SK-N-SH (cell line): ENCODE measurements at regions not wholly inside any gene's neighbourhood (a gene's known extent, or its start where the extent isn't known, plus 50 kb on each side); places are given as distances from the start of the nearest gene placed in this dataset.

Experiments used
- CTCF ChIA-PET: fragments of 300-600, 350-600 bp; formaldehyde crosslinking; extraction: SDS; loops from one replicate; lab custom pipeline; 2021; lab: Yijun Ruan, JAX
- POLR2A ChIA-PET: fragments of 350-600 bp; sonication (Branson Sonifier 250); formaldehyde crosslinking; extraction: SDS; loops from one replicate; lab custom pipeline; 2020; ENCODE audit warnings: antibody characterized with exemption, inconsistent platforms; lab: Yijun Ruan, JAX
- DNase-seq: peaks from one replicate; pipeline ENCODE4 v3.0.0; 2012
- H2AFZ ChIP-seq: fragments of 200-600 bp; sonication (generic); 2 replicates; pipeline ENCODE4 v1.8.1; 2016; ENCODE audit warnings: antibody characterized with exemption, mild to moderate bottlenecking, low read depth
- H3F3A ChIP-seq: fragments of 200-600 bp; sonication (generic); replicated peaks from 2 replicates; pipeline ENCODE3; 2016; ENCODE audit warnings: antibody characterized with exemption, mild to moderate bottlenecking; ENCODE audit not compliant: insufficient read depth
- H3K27ac ChIP-seq, 2 experiments: fragments of 200-500 bp in 1 of 2; fragments of 200-600 bp in 1 of 2; sonication (Bioruptor generic) in 1 of 2; sonication (generic), shearing (Covaris generic) in 1 of 2; 2 replicates each; pipeline versions ENCODE4 v1.5.1 to v1.6.1; 2014 to 2016; ENCODE audit warnings: low read depth in 2 of 2, inconsistent platforms in 1 of 2, low read length in 1 of 2, mild to moderate bottlenecking in 1 of 2, mixed read lengths in 1 of 2
- H3K27me3 ChIP-seq: fragments of 200-600 bp; sonication (generic), shearing (Covaris generic); 2 replicates; pipeline ENCODE4 v1.6.1; 2016; ENCODE audit warnings: mixed run types; ENCODE audit not compliant: insufficient read depth
- H3K36me3 ChIP-seq, 2 experiments: fragments of 200-500 bp in 1 of 2; fragments of 200-600 bp in 1 of 2; sonication (Bioruptor generic) in 1 of 2; sonication (generic) in 1 of 2; replicated peaks in 1 of 2; 2 replicates each; pipeline versions ENCODE3 to v1.5.1; 2014 to 2016; ENCODE audit warnings: low read length in 1 of 2, mild to moderate bottlenecking in 1 of 2; ENCODE audit not compliant: insufficient read depth in 2 of 2, control insufficient read depth in 1 of 2
- H3K4me1 ChIP-seq, 2 experiments: fragments of 200-500 bp in 1 of 2; fragments of 200-600 bp in 1 of 2; sonication (Bioruptor generic) in 1 of 2; sonication (generic), shearing (Covaris generic) in 1 of 2; 2 replicates each; pipeline versions ENCODE4 v1.5.1 to v1.6.1; 2014 to 2016; ENCODE audit warnings: low read depth in 1 of 2, low read length in 1 of 2, mixed run types in 1 of 2; ENCODE audit not compliant: insufficient read depth in 2 of 2, control insufficient read depth in 1 of 2
- H3K4me2 ChIP-seq: fragments of 200-600 bp; sonication (generic), shearing (Covaris generic); 2 replicates; pipeline ENCODE4 v1.6.1; 2017; ENCODE audit warnings: mixed run types
- H3K4me3 ChIP-seq, 2 experiments: fragments of 200-500 bp in 1 of 2; fragments of 200-600 bp in 1 of 2; sonication (Bioruptor generic) in 1 of 2; sonication (generic), shearing (Covaris generic) in 1 of 2; 2 replicates each; pipeline versions ENCODE4 v1.5.1 to v1.8.1; 2014 to 2016; ENCODE audit warnings: low read depth in 2 of 2, inconsistent platforms in 1 of 2, low read length in 1 of 2, mild to moderate bottlenecking in 1 of 2, mixed read lengths in 1 of 2, moderate library complexity in 1 of 2
- H3K79me2 ChIP-seq: fragments of 200-600 bp; sonication (generic); 2 replicates; pipeline ENCODE4 v1.8.1; 2017; ENCODE audit warnings: mild to moderate bottlenecking; ENCODE audit not compliant: insufficient read depth
- H3K9ac ChIP-seq: fragments of 200-600 bp; sonication (generic); 2 replicates; pipeline ENCODE4 v1.6.1; 2017; ENCODE audit warnings: mixed run types
- H3K9me2 ChIP-seq: fragments of 200-600 bp; sonication (generic); 2 replicates; pipeline ENCODE4 v1.6.1; 2017; ENCODE audit warnings: mixed run types
- H3K9me3 ChIP-seq: fragments of 200-600 bp; sonication (generic); 2 replicates; pipeline ENCODE4 v1.6.1; 2017; ENCODE audit warnings: mixed run types, mild to moderate bottlenecking, moderate library complexity
- H4K20me1 ChIP-seq: fragments of 200-600 bp; sonication (generic); 2 replicates; pipeline ENCODE4 v1.6.1; 2017; ENCODE audit warnings: mild to moderate bottlenecking, mixed run types; ENCODE audit not compliant: insufficient read depth
- CTCF ChIP-seq: fragments of 200-600 bp; sonication (generic); IDR thresholded peaks from 2 replicates; pipeline ENCODE4 v1.6.1; 2017; ENCODE audit warnings: antibody characterized with exemption, mild to moderate bottlenecking, moderate library complexity
- FOSL2 ChIP-seq: IDR thresholded peaks from 2 replicates; pipeline ENCODE4 v1.4.0; 2012; ENCODE audit warnings: low read depth, mild to moderate bottlenecking, moderate library complexity, borderline replicate concordance
- GATA2 ChIP-seq: sonication (generic); formaldehyde crosslinking; IDR thresholded peaks from 2 replicates; pipeline ENCODE4 v1.5.0; 2020; ENCODE audit warnings: mild to moderate bottlenecking, missing genetic modification reagents
- MAX ChIP-seq: IDR thresholded peaks from 2 replicates; pipeline ENCODE4 v1.4.0; 2012; ENCODE audit warnings: low read depth
- MEF2A ChIP-seq: IDR thresholded peaks from 2 replicates; pipeline ENCODE4 v1.4.0; 2012; ENCODE audit warnings: low read depth, borderline replicate concordance
- MXI1 ChIP-seq: IDR thresholded peaks from 2 replicates; pipeline ENCODE4 v1.6.1; 2012; ENCODE audit warnings: mild to moderate bottlenecking, low read depth, low read length, improper control_type of control experiment
- NFIC ChIP-seq: IDR thresholded peaks from 2 replicates; pipeline ENCODE4 v1.4.0; 2012; ENCODE audit warnings: borderline replicate concordance
- NRF1 ChIP-seq: IDR thresholded peaks from 2 replicates; pipeline ENCODE4 v1.6.1; 2012; ENCODE audit warnings: low read depth, mild to moderate bottlenecking, low read length
- PBX3 ChIP-seq: IDR thresholded peaks from 2 replicates; pipeline ENCODE4; 2012
- POLR2AphosphoS5 ChIP-seq: IDR thresholded peaks from 2 replicates; pipeline ENCODE4 v1.6.1; 2012; ENCODE audit warnings: low read depth, low read length
- RCOR1 ChIP-seq: fragments of 150-350 bp; IDR thresholded peaks from 2 replicates; pipeline ENCODE4 v1.6.1; 2017; ENCODE audit warnings: antibody characterized with exemption, low read length
- RFX5 ChIP-seq: IDR thresholded peaks from 2 replicates; pipeline ENCODE4 v1.6.1; 2012; ENCODE audit warnings: mild to moderate bottlenecking, improper control_type of control experiment, low read length
- RXRA ChIP-seq: IDR thresholded peaks from 2 replicates; pipeline ENCODE4 v1.4.0; 2012; ENCODE audit warnings: low read depth, mild to moderate bottlenecking, borderline replicate concordance
- SIN3A ChIP-seq: IDR thresholded peaks from 2 replicates; pipeline ENCODE4 v1.6.1; 2012; ENCODE audit warnings: low read depth, mild to moderate bottlenecking, low read length, moderate library complexity, borderline replicate concordance
- TAF1 ChIP-seq: IDR thresholded peaks from 2 replicates; pipeline ENCODE4 v1.6.1; 2012; ENCODE audit warnings: low read depth, mild to moderate bottlenecking, low read length, moderate library complexity, borderline replicate concordance
- USF2 ChIP-seq: fragments of 150-350 bp; IDR thresholded peaks from 2 replicates; pipeline ENCODE4 v1.6.1; 2017; ENCODE audit warnings: antibody characterized with exemption, low read length, low read depth, borderline replicate concordance
- WGBS: methylation state at CpG from one replicate; pipeline ENCODE4 v1.1.6; 2017; ENCODE audit warnings: low lambda C conversion rate; 5-methylcytosine and 5-hydroxymethylcytosine counted together

- no peak for TF ChIP-seq USF2
- TF ChIP-seq NFIC, result no peak
- TF ChIP-seq MXI1, result no peak
- TF ChIP-seq, all 33 proteins: peak for 0
Measured at GRCh38 chr1:110285316-110285715, 53.9 kb upstream of the RBM15 start (continued).

- no peak overlapping the region for H2AFZ ChIP-seq
- no peaks in the 10 kb centered on the region for H3K27me3 ChIP-seq
- H3K4me2 ChIP-seq, result no peak overlapping the region
- no peaks in the 10 kb centered on the region for H3F3A ChIP-seq
- H3K27ac ChIP-seq, result no peak overlapping the region
- H3K4me1 ChIP-seq, result peaks cover 0 to 10% of the 10 kb centered on the region in 2 experiments; a peak in 1 of 4 replicates
- 42% methylated on average over 2 of the region's 2 CpGs for WGBS
- CTCF ChIA-PET, result interaction anchor here (1.0 to 2.9 kb wide), 3 partner anchors 26 to 85 kb away, joined by 3 to 26 read pairs (median 10); no protein-coding TSS in a partner anchor
- no peaks in the 10 kb centered on the region for H3K9me2 ChIP-seq
- H3K9ac ChIP-seq, result no peak overlapping the region
- H3K36me3 ChIP-seq, result no peaks in the 10 kb centered on the region
- no peaks in the 10 kb centered on the region for H3K79me2 ChIP-seq
- DNase-seq, result no peak
- POLR2A ChIA-PET, result no interaction called here
- H3K4me3 ChIP-seq, result no peak overlapping the region
- no peaks in the 10 kb centered on the region for H4K20me1 ChIP-seq
- TF ChIP-seq CTCF (no peak), NRF1 (no peak), FOSL2 (no peak), RCOR1 (no peak), GATA2 (CRISPR knock-in tag) (no peak), RFX5 (no peak), MAX (no peak), MEF2A (no peak), PBX3 (no peak), POLR2AphosphoS5 (no peak), SIN3A (no peak), RXRA (no peak), TAF1 (no peak), MXI1 (no peak)
- H3K9me3 ChIP-seq, result no peaks in the 10 kb centered on the region
Measured at GRCh38 chr1:110286564-110286963, 52.6 kb upstream of the RBM15 start.
